BLaER1 treated with 17β-estradiol and CSF1 and Interleukin-3, amounts not matched to agents 10 nM and 100 nM (cell line): ENCODE measurements at regions not wholly inside any gene's neighbourhood (a gene's known extent, or its start where the extent isn't known, plus 50 kb on each side); places are given as distances from the start of the nearest gene placed in this dataset.

Experiments used
- H3K27ac ChIP-seq, 11 experiments: shearing (Covaris generic); formaldehyde crosslinking; 2 replicates each; pipeline ENCODE4 v1.8.1; 2022
- H3K27me3 ChIP-seq, 11 experiments: shearing (Covaris generic); formaldehyde crosslinking; 2 replicates each; pipeline ENCODE4 v1.8.1; 2022
- H3K36me3 ChIP-seq, 11 experiments: shearing (Covaris generic); formaldehyde crosslinking; 2 replicates each; pipeline ENCODE4 v1.8.1; 2022
- H3K4me1 ChIP-seq, 10 experiments: shearing (Covaris generic); formaldehyde crosslinking; 2 replicates each; pipeline ENCODE4 v1.8.1; 2022
- H3K4me2 ChIP-seq, 11 experiments: shearing (Covaris generic); formaldehyde crosslinking; 2 replicates each; pipeline ENCODE4 v1.8.1; 2022
- H3K4me3 ChIP-seq, 10 experiments: shearing (Covaris generic); formaldehyde crosslinking; 2 replicates each; pipeline ENCODE4 v1.8.1; 2022
- H3K9ac ChIP-seq, 11 experiments: shearing (Covaris generic); formaldehyde crosslinking; 2 replicates each; pipeline ENCODE4 v1.8.1; 2022
- H3K9me3 ChIP-seq, 11 experiments: shearing (Covaris generic); formaldehyde crosslinking; replicated peaks in 1 of 11; 2 replicates each; pipeline ENCODE4 v1.8.1; 2022
- H4K20me1 ChIP-seq, 11 experiments: shearing (Covaris generic); formaldehyde crosslinking; 2 replicates each; pipeline ENCODE4 v1.8.1; 2022
- Cebpa-rat ChIP-seq, 11 experiments: shearing (Covaris generic); IDR thresholded peaks; 2 replicates each; pipeline ENCODE4 v1.8.1; 2022

- Histone ChIP-seq H3K36me3 (peaks cover 57 to 92% (median 75%) of the 10 kb centered on the region in 11 experiments), H3K9me3 (peaks cover 61 to 91% (median 90%) of the 10 kb centered on the region in 11 experiments)
Measured at GRCh38 chr19:27774827-27775226, 1438.1 kb downstream of the UQCRFS1 start.

DNA sequence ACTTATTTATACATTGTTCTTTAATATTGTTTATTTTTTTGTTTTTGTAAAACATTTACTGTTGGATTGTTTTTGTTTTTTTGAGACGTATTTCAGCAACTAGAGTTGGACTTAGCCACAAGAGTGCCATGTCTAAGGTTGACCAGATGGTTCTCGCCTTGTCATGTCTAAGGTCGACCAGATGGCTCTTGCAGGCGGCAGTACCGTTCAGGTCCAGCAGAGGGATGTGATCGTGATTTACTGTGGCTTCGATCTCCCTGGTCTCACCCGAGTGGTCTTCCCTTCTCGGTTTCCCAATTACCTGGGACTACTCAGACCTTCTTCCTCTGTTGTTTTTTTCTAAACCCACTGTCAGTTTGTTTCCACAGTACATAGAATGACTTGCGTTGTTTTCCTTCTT lies 1438.6 kb downstream of the UQCRFS1 start:
- Histone ChIP-seq H3K27ac (no peak overlapping the region), H3K36me3 (peaks cover 57 to 97% (median 77%) of the 10 kb centered on the region in 11 experiments), H4K20me1 (no peaks in the 10 kb centered on the region), H3K9ac (no peak overlapping the region), H3K4me1 (peaks cover 0 to 3% (median 0%) of the 10 kb centered on the region in 10 experiments; a peak in 1 of 20 replicates), H3K4me3 (no peak overlapping the region), H3K9me3 (peaks cover 66 to 96% (median 93%) of the 10 kb centered on the region in 11 experiments), H3K27me3 (no peaks in the 10 kb centered on the region), H3K4me2 (no peak overlapping the region)
- TF ChIP-seq Cebpa-rat (IDR thresholded peaks at IDR 0.05): no peak

More at GRCh38 chr19:27774827-27775226, 1438.1 kb downstream of the UQCRFS1 start:
- Histone ChIP-seq H4K20me1 (no peaks in the 10 kb centered on the region), H3K27me3 (no peaks in the 10 kb centered on the region), H3K4me1 (peaks cover 0 to 8% (median 3%) of the 10 kb centered on the region in 10 experiments; a peak in 11 of 20 replicates), H3K4me3 (no peak overlapping the region), H3K27ac (no peak overlapping the region), H3K4me2 (no peak overlapping the region), H3K9ac (no peak overlapping the region)
- TF ChIP-seq Cebpa-rat (IDR thresholded peaks at IDR 0.05): no peak

- H3K9me3 ChIP-seq: peaks cover 74 to 97% (median 94%) of the 10 kb centered on the region in 11 experiments
- peaks cover 55 to 96% (median 78%) of the 10 kb centered on the region in 11 experiments for H3K36me3 ChIP-seq
- H3K4me3 ChIP-seq: 0 out of 20 replicates have a peak overlapping the region, but pooled peaks of 1 of the 10 experiments have one; percentile 9
- no peaks in the 10 kb centered on the region for H3K4me1 ChIP-seq
- no peak for TF ChIP-seq Cebpa-rat (IDR thresholded peaks at IDR 0.05)
- H3K9ac ChIP-seq: no peak overlapping the region
- no peak overlapping the region for H3K27ac ChIP-seq
- no peak overlapping the region for H3K4me2 ChIP-seq
- no peaks in the 10 kb centered on the region for H4K20me1 ChIP-seq
- H3K27me3 ChIP-seq: no peaks in the 10 kb centered on the region
Measured at GRCh38 chr19:27773318-27774094, 1439.4 kb downstream of the UQCRFS1 start.

DNA sequence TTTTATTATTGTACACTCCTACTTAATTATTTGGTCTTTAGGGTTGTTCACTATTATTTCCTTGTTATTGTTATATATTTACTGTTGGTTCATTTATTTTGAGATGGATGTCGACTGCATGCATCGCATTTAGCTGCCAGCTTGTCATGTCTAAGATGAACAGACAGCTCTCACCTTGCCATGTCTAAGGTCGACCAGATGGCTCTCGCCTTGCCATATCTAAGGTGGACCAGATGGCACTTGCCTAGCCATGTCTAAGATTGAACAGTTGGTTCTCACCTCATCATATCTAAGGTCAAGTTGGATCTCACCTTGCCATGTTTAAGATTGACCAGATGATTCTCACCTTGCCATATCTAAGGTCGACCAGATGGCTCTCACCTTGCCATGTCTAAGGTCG lies 1440.9 kb downstream of the UQCRFS1 start:
- Histone ChIP-seq H3K4me1 (no peaks in the 10 kb centered on the region), H3K27ac (no peak overlapping the region)
- no peak for TF ChIP-seq Cebpa-rat (IDR thresholded peaks at IDR 0.05)

GRCh38 chr19:27770095-27770494 lies 1442.9 kb downstream of the UQCRFS1 start:
- no peak overlapping the region for H3K27ac ChIP-seq
- no peaks in the 10 kb centered on the region for H4K20me1 ChIP-seq
- H3K4me1 ChIP-seq: no peaks in the 10 kb centered on the region
- TF ChIP-seq Cebpa-rat (IDR thresholded peaks at IDR 0.05): no peak
- no peak overlapping the region for H3K9ac ChIP-seq
- H3K4me3 ChIP-seq: no peak overlapping the region
- no peak overlapping the region for H3K4me2 ChIP-seq
- H3K27me3 ChIP-seq: no peaks in the 10 kb centered on the region
- H3K36me3 ChIP-seq: peaks cover 31 to 70% (median 56%) of the 10 kb centered on the region in 11 experiments
- H3K9me3 ChIP-seq: peaks cover 88 to 100% (median 98%) of the 10 kb centered on the region in 11 experiments

More for the DNA sequence above, 1440.9 kb downstream of the UQCRFS1 start:
- no peak overlapping the region for H3K9ac ChIP-seq
- H4K20me1 ChIP-seq: no peaks in the 10 kb centered on the region
- H3K27me3 ChIP-seq: no peaks in the 10 kb centered on the region
- no peak overlapping the region for H3K4me2 ChIP-seq
- H3K36me3 ChIP-seq: peaks cover 50 to 87% (median 68%) of the 10 kb centered on the region in 11 experiments
- no peak overlapping the region for H3K4me3 ChIP-seq
- H3K9me3 ChIP-seq: peaks cover 89 to 98% (median 96%) of the 10 kb centered on the region in 11 experiments

- Histone ChIP-seq H4K20me1 (no peaks in the 10 kb centered on the region), H3K4me2 (no peak overlapping the region), H3K4me1 (no peaks in the 10 kb centered on the region), H3K9me3 (peaks cover 70 to 100% (median 91%) of the 10 kb centered on the region in 11 experiments), H3K27me3 (no peaks in the 10 kb centered on the region), H3K4me3 (no peak overlapping the region), H3K27ac (no peak overlapping the region), H3K36me3 (peaks cover 2 to 42% (median 29%) of the 10 kb centered on the region in 11 experiments; a peak in 20 of 22 replicates), H3K9ac (no peak overlapping the region)
- no peak for TF ChIP-seq Cebpa-rat (IDR thresholded peaks at IDR 0.05)
Measured at GRCh38 chr19:27767234-27767633, 1445.7 kb downstream of the UQCRFS1 start.

- H3K27me3 ChIP-seq: no peaks in the 10 kb centered on the region
- H3K4me3 ChIP-seq: no peak overlapping the region
- H3K9me3 ChIP-seq: peaks cover 70 to 100% (median 89%) of the 10 kb centered on the region in 11 experiments
- no peaks in the 10 kb centered on the region for H4K20me1 ChIP-seq
- no peak overlapping the region for H3K27ac ChIP-seq
- peaks cover 0 to 31% (median 18%) of the 10 kb centered on the region in 11 experiments; a peak in 17 of 22 replicates for H3K36me3 ChIP-seq
- H3K9ac ChIP-seq: no peak overlapping the region
- TF ChIP-seq Cebpa-rat (IDR thresholded peaks at IDR 0.05): no peak
- no peak overlapping the region for H3K4me2 ChIP-seq
- H3K4me1 ChIP-seq: no peaks in the 10 kb centered on the region
Measured at GRCh38 chr19:27765912-27766725, 1446.8 kb downstream of the UQCRFS1 start.

DNA sequence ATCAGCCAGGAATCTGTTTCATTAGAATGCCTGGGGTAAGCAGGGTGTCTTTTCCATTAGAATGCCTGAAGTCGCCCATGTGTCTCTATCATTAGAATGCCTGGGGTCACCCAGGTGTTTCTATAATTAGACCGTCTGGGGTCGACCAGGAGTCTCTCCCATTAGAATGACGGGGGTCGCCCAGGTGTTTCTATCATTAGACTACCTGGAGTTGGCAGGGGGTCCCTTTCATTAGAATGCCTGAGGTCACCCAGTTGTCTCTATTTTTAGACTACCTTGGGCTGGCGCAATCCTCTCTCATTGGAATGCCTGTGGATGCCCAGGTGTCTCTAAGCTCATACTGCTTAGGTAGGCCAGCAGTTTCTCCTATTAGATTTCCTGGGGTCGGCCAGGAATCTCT lies 1447.6 kb downstream of the UQCRFS1 start:
- H3K9ac ChIP-seq: no peak overlapping the region
- H3K36me3 ChIP-seq: peaks cover 0 to 25% (median 12%) of the 10 kb centered on the region in 11 experiments; a peak in 15 of 22 replicates
- H3K4me3 ChIP-seq: no peak overlapping the region
- H3K4me1 ChIP-seq: no peaks in the 10 kb centered on the region
- no peaks in the 10 kb centered on the region for H3K27me3 ChIP-seq
- H3K27ac ChIP-seq: no peak overlapping the region
- H3K9me3 ChIP-seq: peaks cover 63 to 100% (median 89%) of the 10 kb centered on the region in 11 experiments
- no peak overlapping the region for H3K4me2 ChIP-seq
- H4K20me1 ChIP-seq: no peaks in the 10 kb centered on the region
- TF ChIP-seq Cebpa-rat (IDR thresholded peaks at IDR 0.05): no peak
